Ishikawa (cell line): ENCODE measurements at regions not wholly inside any gene's neighbourhood (a gene's known extent, or its start where the extent isn't known, plus 50 kb on each side); places are given as distances from the start of the nearest gene placed in this dataset.

Experiments used
- CEBPB ChIP-seq: IDR thresholded peaks from 2 replicates; pipeline ENCODE4 v1.6.1; 2012
- CREB1 ChIP-seq: IDR thresholded peaks from 2 replicates; pipeline ENCODE4 v1.6.1; 2012; ENCODE audit warnings: low read depth
- EGR1 ChIP-seq: IDR thresholded peaks from 2 replicates; pipeline ENCODE4 v1.6.1; 2012
- EP300 ChIP-seq: IDR thresholded peaks from 2 replicates; pipeline ENCODE4 v1.6.1; 2012; ENCODE audit warnings: borderline replicate concordance
- FOXM1 ChIP-seq: IDR thresholded peaks from 2 replicates; pipeline ENCODE4 v1.6.1; 2012; ENCODE audit warnings: low read depth, borderline replicate concordance
- MAX ChIP-seq: IDR thresholded peaks from 2 replicates; pipeline ENCODE4 v1.6.1; 2012
- NFIC ChIP-seq: IDR thresholded peaks from 2 replicates; pipeline ENCODE4 v1.6.1; 2012
- RAD21 ChIP-seq: IDR thresholded peaks from 2 replicates; pipeline ENCODE4 v1.6.1; 2012; ENCODE audit warnings: low read depth
- TAF1 ChIP-seq: IDR thresholded peaks from 2 replicates; pipeline ENCODE4 v1.6.1; 2012; ENCODE audit warnings: low read depth, mild to moderate bottlenecking
- TEAD4 ChIP-seq: IDR thresholded peaks from 2 replicates; pipeline ENCODE4 v1.6.1; 2012
- YY1 ChIP-seq: IDR thresholded peaks from 2 replicates; pipeline ENCODE4 v1.6.1; 2012; ENCODE audit warnings: low read depth
- ZBTB7A ChIP-seq: IDR thresholded peaks from 2 replicates; pipeline ENCODE4 v1.6.1; 2012; ENCODE audit warnings: low read depth
- TF ChIP-seq, protein P1 (sequence below): IDR thresholded peaks from 2 replicates; pipeline ENCODE4 v1.6.1; 2012; ENCODE audit warnings: low read depth, mild to moderate bottlenecking

- TF ChIP-seq TAF1 (no peak), ZBTB7A (no peak), NFIC (no peak), CREB1 (no peak), EP300 (no peak), FOXM1 (no peak), MAX (no peak), YY1 (no peak), CEBPB (no peak), EGR1 (no peak), RAD21 (peak; percentile 20; the same call in 1 of the 2 replicates), TEAD4 (no peak)
- TF ChIP-seq, protein P1, sequence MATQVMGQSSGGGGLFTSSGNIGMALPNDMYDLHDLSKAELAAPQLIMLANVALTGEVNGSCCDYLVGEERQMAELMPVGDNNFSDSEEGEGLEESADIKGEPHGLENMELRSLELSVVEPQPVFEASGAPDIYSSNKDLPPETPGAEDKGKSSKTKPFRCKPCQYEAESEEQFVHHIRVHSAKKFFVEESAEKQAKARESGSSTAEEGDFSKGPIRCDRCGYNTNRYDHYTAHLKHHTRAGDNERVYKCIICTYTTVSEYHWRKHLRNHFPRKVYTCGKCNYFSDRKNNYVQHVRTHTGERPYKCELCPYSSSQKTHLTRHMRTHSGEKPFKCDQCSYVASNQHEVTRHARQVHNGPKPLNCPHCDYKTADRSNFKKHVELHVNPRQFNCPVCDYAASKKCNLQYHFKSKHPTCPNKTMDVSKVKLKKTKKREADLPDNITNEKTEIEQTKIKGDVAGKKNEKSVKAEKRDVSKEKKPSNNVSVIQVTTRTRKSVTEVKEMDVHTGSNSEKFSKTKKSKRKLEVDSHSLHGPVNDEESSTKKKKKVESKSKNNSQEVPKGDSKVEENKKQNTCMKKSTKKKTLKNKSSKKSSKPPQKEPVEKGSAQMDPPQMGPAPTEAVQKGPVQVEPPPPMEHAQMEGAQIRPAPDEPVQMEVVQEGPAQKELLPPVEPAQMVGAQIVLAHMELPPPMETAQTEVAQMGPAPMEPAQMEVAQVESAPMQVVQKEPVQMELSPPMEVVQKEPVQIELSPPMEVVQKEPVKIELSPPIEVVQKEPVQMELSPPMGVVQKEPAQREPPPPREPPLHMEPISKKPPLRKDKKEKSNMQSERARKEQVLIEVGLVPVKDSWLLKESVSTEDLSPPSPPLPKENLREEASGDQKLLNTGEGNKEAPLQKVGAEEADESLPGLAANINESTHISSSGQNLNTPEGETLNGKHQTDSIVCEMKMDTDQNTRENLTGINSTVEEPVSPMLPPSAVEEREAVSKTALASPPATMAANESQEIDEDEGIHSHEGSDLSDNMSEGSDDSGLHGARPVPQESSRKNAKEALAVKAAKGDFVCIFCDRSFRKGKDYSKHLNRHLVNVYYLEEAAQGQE: no peak
Measured at GRCh38 chr4:133839326-133839725, 362.3 kb downstream of the PABPC4L start.
